SK-N-DZ (cell line): ENCODE measurements at regions not wholly inside any gene's neighbourhood (a gene's known extent, or its start where the extent isn't known, plus 50 kb on each side); places are given as distances from the start of the nearest gene placed in this dataset.

ENCODE experiments used
- DNase-seq: peaks from one replicate; pipeline ENCODE4 v3.0.0-alpha.2; 2015; ENCODE audit warnings: low spot score

GRCh38 chr13:107258599-107259187 lies 690.8 kb upstream of the ARGLU1 start:
- no peak for DNase-seq

- DNase-seq: no peak
Observed at GRCh38 chr13:107254392-107254791, 686.5 kb upstream of the ARGLU1 start.

- DNase-seq: no peak
Observed at GRCh38 chr13:107252428-107252827, 684.5 kb upstream of the ARGLU1 start.

DNA sequence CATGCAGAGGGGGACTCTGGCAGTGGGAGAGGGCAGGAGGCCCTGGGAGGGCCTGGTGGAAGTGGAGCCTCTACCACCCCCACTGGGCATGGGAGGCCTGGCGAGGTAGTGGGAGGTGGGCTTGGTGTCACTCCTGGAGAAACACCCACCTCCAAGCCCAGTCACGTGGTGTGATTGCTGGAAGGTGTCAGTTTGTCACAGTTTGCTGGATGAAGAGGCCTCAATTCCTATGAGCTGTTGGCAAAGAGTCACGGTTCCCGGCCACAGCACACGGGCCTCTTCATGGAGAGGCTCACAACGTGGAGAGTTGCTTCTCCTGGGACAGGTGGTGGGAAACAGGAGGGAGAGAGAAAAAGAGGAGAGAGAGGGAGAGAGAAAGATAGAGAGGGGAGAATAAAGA lies 684.1 kb upstream of the ARGLU1 start:
- DNase-seq: no peak

- no peak for DNase-seq
Observed at GRCh38 chr13:107251341-107251740, 683.4 kb upstream of the ARGLU1 start.

DNA sequence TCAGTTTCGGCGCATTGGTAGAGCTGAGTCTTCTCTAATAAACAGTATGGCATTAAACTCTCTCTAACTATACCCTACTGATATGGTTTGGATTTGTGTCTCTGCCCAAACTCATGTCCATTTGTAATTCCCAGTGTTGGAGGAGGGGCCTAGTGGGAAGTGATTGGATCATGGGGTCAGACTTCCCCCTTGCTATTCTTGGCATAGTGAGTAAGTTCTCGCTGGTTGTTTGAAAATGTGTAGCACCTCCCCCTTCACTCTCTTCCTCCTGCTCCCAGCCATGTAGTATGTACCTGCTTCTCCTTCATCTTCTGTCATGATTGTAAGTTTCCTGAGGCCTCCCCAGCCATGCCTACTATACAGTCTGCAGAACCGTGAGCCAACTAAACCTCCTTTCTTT lies 682.7 kb upstream of the ARGLU1 start:
- DNase-seq: no peak

- no peak for DNase-seq
Observed at GRCh38 chr13:107244241-107244640, 676.3 kb upstream of the ARGLU1 start.

- DNase-seq: no peak
Observed at GRCh38 chr13:107242138-107242537, 674.2 kb upstream of the ARGLU1 start.

DNA sequence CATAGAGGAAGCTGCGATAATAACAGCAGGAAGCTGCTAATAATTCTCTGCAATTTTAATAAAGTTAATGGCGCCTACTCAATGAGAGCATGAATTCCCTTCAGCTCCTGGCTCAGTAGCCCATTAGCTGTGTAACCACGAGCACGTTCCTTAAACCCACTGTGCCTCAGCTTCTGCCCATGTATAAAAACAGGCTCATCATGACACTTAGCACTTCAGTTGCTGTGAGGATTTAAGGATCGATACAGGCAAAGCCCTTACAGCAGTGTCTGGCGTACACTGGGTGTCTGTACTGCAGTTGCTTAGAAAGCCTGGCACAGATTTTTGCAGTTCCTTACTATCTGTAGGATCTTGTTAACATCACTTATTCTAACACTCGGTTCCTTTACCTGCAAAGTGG lies 673.4 kb upstream of the ARGLU1 start:
- DNase-seq: no peak

- DNase-seq: peak; percentile 18
Observed at GRCh38 chr13:107239213-107239612, 671.3 kb upstream of the ARGLU1 start.

- DNase-seq: no peak
Observed at GRCh38 chr13:107238262-107238981, 670.5 kb upstream of the ARGLU1 start.

DNA sequence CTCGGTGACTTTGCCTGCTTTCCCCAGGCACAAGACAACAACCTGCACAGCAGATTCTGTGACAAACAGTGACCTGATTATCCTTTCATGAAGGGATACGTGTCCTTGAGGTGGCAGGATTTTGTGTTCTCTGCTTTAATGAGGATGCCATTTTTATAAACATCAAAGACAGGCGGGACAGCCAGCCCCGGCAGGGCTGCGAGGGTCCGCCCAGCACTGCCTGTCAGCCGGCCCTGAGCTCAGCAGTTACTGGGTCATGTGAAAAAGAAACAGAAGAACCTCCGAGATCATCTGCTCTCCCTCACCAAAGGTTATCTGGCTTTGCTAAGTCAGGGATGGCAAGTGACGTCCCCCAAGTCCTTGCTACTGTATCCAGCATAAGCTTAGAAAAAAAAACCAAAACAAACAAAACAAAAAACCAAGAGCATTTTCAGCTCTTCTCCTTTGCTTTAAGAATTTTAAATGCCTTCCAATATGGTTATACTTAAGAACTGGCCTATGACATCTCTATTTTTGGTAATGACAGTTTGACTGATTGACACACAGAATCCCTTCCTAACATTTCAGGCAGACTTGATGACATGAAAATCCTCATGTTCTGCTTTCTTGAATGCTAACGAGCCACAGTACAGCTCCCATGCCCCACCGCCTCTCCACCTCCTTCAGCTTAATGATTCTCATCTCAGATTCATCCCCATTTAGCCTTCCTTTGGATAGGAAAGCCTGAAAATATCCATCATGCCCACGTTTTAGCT lies 666.6 kb upstream of the ARGLU1 start:
- no peak for DNase-seq

DNA sequence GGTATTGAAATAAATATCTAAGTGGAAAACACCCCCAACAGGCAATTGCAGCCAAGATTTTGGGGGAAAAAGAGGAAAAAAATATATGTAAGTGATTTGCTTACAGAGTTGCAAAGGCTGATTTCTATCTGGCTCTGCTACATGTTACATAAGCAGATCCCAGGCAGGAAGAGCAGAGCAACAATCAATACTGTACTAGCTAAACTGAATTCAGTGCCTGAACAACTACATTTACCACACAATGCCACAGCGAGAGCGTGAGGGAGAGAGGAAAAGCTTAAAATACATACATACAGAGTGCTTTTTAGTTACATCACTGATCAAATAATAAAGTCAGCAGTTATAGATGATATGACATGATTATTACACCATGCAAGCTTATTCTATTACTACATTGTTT lies 665.6 kb upstream of the ARGLU1 start:
- DNase-seq: no peak

- DNase-seq: no peak
Observed at GRCh38 chr13:107231944-107232343, 664.0 kb upstream of the ARGLU1 start.

- DNase-seq: no peak
Observed at GRCh38 chr13:107223867-107224266, 655.9 kb upstream of the ARGLU1 start.

DNA sequence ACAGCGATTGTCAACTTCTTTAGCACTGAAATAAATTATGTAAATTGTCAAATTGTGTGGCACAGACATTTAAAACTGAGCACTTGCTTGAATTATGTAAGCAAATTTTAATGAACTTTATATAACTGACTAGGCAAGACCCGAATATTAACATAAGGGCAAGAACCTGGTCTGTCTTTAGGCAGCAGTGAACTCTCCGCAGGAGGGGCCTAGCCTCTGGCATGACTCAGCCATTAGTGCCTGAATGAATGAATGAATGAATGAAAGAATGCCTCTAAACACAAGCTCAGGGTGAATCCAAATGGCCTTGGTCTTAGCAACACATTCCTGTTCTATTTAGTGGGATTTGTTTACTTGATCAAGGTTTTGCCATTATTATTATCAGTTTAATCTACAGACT lies 654.7 kb upstream of the ARGLU1 start:
- no peak for DNase-seq

DNA sequence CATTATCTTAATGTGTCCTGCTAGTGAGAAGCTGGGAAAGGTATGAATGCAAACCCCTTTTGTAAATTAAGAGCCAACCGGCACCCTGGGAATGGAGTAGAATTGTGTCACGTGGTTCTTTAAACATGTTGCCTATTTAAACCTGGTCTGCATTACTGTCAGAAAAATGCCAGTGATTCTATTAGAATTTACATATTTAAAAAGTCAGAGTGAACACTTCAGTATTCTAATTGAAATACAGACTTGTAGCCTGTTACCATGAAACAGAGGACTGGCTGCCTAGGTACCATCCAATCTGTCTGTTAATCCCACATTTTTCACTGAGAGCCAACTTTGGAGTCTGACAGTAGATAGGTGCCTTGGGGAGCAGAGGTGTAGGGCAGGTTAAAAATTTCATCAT lies 652.3 kb upstream of the ARGLU1 start:
- no peak for DNase-seq

DNA sequence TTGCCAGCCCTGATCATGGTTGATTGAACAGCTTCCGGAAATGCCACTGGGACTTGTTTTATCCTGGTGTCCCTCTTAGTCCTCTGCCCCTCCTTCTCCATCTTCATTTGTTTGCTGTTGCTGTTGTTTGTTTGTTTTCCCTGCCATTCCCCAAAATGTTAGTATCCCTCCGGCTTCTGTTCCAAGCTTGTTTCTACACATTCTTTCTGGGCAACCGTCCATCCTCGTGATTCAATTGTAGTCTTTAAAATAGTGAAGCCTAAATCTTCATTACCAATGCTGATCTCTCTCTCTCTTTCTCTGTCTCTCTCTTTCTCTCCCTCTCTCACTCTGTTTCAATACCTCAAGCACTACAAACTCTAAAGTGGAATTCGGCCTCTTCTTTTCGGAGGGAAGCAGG lies 649.3 kb upstream of the ARGLU1 start:
- no peak for DNase-seq

DNA sequence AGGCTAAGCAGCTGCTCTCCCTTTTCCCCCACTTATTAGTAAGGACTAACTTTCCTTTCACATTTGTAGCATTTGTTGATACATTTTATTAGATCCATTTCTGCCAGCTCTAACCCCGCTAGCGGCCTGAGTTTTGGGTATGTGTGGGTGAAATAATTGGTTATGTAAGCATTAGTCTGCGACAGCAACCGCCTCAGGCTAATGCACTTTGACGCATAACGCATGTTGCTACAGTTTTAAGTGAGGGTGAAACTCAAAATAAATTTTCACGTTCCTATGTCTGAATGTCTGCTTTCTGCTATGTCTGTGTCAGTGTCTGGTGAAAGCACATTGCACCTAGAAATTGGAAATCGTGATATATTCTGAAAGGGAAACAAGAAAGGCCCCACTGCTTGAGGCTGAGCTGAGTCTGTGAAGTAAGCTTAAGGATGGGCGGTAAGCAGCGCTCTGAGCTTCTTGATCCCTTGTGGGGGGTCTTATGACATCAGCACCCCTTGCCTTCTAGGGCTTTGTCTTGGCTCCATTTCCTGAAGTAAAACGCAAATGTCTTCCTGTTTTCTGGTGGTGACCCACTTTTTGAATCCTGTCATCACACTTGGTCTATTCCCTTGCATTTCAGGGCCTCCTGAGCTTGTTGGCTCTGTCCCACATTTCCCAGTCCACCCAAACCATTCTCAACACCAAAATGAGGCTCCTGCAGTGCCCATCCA lies 648.3 kb upstream of the ARGLU1 start:
- DNase-seq: no peak

DNA sequence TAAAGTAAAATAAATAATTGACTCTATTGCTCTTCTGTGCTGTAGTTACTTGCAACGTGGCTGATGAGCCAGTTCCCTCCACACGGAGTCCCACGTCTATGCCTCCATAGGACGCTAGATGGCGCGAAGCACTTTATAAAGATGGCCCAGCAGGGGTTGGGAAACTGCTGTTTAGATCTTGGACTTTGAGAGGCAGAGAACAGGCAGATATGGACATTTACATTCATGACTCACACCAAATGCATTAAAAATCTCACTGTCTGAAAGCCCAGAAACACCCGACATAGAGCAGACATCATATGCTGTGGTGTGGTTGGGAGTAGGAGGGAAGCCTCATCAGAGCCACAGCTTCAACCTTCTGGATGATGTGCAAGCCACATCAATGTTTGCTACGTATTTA lies 643.1 kb upstream of the ARGLU1 start:
- peak; percentile 79 for DNase-seq

- DNase-seq: no peak
Observed at GRCh38 chr13:107210723-107211030, 642.7 kb upstream of the ARGLU1 start.
